GM18867 (cell line): ENCODE measurements at regions not wholly inside any gene's neighbourhood (a gene's known extent, or its start where the extent isn't known, plus 50 kb on each side); places are given as distances from the start of the nearest gene placed in this dataset.
"Not testable (repeated sequence)": the region's sequence is repeated elsewhere in the genome, so short reads cannot be mapped to it uniquely, and the experiment has no call there.

Experiments
- ATAC-seq: cut with Tn5 transposase; IDR thresholded peaks from one replicate; pipeline ENCODE4 v1.9.1; 2021; ENCODE audit warnings: mild to moderate bottlenecking, moderate library complexity; ENCODE audit not compliant: unreplicated experiment

DNA sequence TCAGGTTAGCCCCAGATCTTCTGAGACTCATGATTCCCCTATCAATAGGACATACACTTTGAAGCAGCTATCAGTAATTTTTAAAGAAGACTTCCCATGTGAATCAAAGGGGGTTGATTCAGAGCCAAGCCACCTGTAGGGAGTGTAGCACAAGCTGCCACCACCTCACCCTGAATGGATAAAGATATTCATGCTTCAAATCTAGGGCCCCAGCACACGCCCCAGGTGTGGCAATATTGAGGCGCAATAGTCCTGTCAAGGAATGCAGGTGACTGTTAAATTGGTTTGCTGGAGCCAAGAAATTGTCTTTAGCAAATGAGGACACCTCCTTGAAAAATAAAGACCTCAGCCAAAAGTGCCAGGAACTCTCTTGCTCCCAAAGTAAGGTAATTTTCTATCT is 404.4 kb downstream of the MAFB start:
- no peak for ATAC-seq

DNA sequence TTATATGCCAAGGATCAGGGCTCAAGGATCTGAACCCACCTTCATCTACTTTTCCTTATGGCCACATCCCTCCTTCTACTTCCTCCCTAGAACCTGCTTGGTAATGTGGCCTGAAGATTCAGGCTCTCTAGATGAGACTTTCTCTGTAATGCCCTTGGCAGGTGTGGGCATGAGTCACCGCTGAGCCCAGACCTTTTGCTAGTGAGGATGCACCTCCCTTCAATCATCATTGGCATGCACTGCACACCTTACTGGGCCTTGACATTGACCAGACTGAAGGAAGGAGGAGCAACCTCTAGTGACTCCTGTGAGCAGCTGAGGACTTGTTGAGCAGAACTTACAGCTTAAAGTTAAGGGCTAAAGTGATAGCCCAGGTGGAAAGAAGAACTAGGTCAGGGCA is 405.3 kb downstream of the MAFB start:
- ATAC-seq: no peak

GRCh38 chr20:40282941-40283340 is 406.1 kb downstream of the MAFB start:
- ATAC-seq: no peak

DNA sequence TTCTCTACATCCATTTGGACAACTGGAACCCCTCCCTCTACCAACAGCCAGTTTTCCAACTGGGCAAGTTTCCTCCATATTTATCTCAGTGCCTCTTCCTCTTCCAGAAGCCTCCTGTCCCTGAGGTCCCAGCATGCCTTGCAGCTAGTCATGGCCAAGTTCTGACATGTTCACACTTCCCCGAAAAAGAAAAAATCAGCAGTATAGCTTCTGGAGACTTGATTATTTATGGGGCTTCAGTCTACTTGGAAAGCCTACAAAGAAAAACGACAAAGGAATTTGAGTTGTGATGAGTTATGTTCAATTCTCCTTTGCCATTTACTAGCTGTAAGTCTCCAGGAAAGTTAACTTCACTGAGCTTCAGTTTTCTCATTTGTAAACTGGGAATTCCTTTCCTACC is 406.5 kb downstream of the MAFB start:
- ATAC-seq: no peak

DNA sequence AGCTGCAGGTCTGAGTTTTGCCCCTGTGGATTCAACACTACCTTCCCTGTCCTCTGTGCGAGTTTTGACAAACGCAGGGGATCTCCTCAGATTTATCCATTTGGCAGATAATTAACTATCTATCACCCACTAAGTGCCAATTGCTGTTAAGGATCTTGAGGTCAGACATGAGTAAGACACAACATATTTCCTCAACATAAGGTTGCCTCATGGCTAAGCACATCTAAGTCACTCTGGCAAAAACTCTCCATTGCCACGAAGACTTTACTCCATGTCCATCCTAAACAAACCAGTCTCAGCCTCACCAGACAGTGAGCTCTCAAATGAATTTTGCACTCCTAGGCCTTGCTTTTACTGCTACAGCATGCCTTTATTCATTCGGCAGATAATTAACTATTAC is 408.4 kb downstream of the MAFB start:
- no peak for ATAC-seq

DNA sequence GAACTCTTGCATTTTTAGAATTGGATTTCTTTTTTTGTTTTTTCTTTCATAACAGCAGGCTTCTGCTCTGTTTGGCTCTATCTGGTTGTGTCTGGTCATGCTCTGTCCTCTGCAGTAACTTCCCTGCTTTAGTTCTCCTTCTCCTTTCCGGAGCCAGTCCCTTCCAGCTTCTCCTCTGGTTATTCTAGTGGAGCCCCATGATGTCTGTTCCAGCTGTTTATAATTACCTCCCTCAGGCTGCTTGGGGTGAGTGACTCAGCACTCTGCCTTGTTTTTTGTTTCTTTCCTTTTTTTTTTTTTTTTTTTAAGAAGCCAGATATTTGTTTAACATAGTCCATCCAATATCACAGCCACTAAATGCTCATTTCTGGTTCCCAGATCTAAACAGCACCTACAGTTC is 409.6 kb downstream of the MAFB start:
- ATAC-seq: no peak

- ATAC-seq: no peak
Observed at GRCh38 chr20:40278673-40279072, 410.4 kb downstream of the MAFB start.

- ATAC-seq: no peak
Observed at GRCh38 chr20:40276301-40276700, 412.7 kb downstream of the MAFB start.

DNA sequence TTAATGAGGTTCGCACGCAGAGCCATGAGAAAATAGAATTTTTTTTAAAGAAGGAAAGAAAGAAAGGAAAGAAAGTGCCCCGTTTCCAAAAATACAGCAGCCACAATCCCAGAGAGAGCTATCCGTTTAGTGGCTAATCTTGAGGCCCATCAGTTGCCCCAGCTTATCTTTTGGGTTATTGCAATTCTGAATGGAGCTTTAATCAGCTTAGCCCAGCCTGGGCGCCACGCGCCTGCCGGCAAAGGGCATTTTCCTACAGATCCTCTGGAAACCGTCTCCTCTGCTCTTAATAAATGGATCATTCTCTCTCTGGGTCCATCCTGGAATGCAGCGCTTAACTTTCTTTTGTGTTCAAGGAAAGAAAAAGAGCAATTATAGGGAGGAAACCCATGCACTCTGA is 413.3 kb downstream of the MAFB start:
- ATAC-seq: no peak

GRCh38 chr20:40274912-40275533 is 414.0 kb downstream of the MAFB start:
- no peak for ATAC-seq

DNA sequence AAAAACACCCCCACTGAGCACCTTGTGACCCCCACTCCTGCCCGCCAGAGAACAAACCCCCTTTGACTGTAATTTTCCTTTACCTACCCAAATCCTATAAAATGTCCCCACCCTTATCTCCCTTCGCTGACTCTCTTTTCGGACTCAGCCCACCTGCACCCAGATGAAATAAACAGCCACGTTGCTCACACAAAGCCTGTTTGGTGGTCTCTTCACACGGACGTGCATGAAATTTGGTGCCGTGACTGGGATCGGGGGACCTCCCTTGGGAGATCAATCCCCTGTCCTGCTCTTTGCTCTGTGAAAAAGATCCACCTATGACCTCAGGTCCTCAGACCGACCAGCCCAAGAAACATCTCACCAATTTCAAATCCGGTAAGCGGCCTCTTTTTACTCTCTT is 419.8 kb downstream of the MAFB start:
- not testable (repeated sequence) for ATAC-seq

DNA sequence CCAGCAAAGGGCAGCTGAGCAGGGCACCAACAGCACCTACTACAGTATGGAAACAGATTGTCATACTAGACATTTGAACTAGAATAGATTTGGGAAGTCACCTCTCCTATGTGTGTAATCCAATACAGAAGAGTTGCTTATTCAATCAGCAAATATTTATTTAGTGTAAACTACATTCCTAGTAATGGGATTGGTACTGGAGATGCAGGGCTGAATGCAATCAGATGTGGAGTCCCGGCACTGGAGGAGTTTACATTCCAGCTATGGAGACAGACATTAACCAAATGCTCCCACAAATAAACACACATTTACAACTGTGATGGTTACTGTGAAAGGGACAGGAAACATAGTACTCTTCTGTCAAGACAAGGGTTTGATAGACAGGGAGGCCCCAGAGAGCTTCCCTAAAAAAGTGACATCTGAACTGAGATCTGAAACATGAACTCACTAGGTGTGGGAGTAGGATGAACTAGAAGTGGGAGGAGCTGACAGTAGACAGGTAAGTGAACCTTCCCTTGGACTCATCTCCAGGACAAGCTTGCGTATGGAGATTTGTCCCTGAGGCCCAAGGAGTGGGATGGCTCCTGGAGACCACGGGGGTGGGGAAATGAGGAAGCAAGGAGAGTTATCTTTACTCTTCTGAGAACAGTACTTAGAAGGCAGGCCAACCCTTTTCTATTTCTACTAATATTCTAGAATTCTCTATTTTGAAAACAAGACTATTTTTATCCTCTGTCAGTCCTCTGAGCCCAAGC is 420.5 kb downstream of the MAFB start:
- no peak for ATAC-seq

- no peak for ATAC-seq
Observed at GRCh38 chr20:40265825-40266533, 423.1 kb downstream of the MAFB start.

DNA sequence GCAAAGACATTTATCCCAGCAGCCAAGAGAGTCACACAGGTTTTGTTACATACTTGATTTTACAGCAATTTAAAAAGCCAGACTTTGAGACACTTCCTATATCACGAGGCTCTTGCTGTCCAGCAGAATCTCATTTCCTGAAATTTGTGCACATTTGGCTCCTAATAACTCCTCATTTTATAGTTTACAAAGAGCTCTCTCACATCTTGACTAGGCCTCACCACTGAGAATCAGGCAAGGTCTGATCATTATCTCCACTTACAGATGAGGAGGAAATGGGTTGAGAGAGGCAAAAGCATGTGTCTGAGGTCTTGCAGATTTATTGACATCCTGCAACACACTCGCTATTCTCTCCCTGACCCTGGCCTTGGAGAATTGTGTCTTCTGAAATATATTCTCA is 426.8 kb downstream of the MAFB start:
- no peak for ATAC-seq

DNA sequence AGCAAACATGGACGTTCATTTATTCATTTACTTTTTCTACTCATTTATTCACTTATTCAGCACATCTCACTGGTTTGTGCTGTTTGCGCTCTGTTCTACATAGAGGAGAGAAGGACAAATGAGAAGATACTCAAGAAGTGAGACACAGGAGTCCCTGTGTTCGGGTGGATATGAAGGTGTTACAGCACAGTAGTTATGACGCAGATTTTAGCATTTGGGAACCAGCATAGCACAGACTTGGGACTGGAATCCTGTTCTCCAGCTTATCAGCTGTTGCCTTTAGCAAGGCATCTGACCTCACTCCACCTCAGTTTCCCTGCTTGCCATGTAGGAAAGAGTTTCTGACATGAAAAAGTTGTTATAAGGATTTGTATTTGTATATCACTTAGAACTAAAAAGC is 430.1 kb downstream of the MAFB start:
- no peak for ATAC-seq

- ATAC-seq: no peak
Observed at GRCh38 chr20:40257763-40258162, 431.3 kb downstream of the MAFB start.

GRCh38 chr20:40255365-40255764 is 433.7 kb downstream of the MAFB start:
- no peak for ATAC-seq

DNA sequence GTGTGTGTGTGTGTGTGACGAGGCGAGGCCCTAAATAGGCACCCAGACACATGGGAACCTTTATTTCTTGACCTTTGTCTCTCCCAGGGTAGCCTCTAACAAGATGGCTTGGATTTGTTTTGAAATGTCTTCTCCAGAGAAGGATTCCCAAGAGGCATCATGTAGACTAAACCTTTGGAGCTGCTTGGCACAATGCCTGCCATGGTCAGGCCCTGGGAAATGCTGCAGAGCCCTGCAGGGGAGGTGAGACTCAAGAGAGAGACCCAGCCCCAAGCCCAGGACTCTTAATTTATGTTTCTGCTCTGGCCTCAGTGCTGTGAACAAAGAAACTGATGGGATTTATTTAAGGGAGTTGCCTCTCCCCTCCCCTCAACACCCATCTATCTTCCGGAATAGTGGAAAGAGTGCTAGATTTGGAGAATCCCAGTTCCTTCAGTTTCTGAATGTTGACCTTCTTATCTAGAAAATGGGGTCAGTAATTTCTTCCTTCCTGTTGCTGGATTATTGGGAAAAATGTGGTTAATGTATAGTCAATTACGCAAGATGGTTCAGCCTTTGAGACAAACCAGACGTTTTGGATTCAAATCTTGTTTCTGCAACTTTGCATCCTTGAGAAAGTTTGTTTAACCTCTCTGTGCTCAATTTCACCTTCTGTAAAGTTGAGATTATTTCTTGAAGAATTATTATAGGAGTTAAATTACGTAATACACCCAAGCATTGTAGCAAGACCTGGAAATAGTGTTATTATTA is 434.8 kb downstream of the MAFB start:
- no peak for ATAC-seq

DNA sequence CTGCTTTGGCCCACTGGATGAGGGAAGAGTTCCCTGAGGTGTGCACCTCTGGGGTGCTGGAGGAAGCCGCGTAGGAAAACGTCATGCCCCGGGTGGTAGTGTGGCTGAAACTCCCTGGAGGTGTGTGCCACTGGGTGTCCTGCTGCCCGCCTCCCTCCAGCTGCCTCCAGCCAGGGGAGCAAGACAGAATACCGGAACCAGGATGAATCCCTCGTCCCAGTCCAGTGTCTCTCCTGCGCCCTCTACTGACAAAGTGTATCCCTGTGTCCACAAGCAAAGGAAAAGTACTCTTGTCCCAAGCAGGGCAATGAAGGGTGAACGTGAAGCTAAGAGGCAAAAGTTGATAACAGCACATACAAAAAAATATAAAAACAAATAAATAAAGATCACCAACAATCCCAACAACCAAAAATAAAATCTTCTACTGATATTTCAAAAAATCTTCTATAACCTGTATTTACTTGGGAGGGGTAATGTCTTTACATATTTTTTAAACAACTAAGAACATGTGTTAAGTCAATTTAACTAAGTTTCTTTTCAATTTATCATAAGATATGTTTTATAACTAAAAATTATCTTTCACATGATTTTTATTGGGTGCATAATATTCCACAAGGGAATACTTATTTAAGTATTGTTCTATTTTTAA is 437.6 kb downstream of the MAFB start:
- no peak for ATAC-seq

DNA sequence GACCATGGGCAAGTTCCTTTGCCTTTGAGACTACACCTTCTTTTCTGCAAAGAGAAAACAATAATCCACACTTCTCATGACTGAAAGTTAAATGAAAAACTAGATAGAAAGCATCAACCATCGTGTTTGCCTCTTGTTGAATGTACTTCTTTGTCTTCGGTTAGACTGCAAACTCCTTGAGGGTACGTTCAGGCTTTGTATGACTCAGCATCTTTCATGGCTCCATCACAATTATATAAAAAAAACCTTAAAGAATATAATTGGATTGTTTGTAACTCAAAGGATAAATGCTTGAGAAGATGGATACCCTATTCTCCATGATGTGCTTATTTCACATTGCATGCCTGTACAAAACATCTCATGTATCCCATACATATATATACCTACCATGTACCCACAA is 439.2 kb downstream of the MAFB start:
- no peak for ATAC-seq

DNA sequence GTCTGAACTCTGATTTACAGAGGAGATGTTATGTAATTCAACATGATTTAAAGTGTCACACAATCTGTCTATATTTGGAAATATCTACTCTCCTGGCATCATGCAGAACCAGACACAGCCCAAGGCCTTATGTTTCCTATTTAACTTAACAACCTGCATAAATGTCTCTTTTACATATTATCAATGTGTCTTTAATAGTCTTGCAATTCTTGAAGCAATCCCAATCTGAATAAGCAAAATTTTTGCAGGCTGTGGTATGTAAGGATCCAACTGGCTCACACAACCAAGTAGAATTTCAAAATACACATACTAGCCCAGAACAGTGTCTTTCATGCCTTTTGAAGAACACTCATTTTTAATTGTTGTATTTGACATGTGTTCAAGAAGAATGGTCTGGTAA is 443.2 kb downstream of the MAFB start:
- ATAC-seq: no peak
